ENCODE measurements at regions not wholly inside any gene's neighbourhood (a gene's known extent, or its start where the extent isn't known, plus 50 kb on each side); places are given as distances from the start of the nearest gene placed in this dataset.

DNA sequence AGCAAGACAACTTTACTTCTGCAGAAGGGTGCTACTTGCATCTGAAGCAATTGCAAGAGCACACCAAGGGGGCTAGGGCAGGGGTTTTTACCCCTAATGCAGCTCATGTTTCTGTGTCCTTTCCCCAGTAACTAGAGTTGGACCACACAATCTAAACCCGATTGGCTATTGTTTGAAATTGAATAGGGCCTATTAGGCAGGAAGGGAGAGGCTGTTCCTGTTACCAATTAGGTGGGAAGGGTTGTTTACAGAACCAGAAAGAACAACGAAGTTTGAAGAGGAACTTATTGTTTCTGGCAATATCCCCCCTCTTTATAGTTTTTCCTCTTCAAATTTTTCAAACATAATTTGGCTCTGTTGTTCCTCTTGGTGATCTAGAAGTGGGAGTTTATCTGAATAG, 85.5 kb downstream of the CHCHD4 start:
- TF ChIP-seq, protein P1, sequence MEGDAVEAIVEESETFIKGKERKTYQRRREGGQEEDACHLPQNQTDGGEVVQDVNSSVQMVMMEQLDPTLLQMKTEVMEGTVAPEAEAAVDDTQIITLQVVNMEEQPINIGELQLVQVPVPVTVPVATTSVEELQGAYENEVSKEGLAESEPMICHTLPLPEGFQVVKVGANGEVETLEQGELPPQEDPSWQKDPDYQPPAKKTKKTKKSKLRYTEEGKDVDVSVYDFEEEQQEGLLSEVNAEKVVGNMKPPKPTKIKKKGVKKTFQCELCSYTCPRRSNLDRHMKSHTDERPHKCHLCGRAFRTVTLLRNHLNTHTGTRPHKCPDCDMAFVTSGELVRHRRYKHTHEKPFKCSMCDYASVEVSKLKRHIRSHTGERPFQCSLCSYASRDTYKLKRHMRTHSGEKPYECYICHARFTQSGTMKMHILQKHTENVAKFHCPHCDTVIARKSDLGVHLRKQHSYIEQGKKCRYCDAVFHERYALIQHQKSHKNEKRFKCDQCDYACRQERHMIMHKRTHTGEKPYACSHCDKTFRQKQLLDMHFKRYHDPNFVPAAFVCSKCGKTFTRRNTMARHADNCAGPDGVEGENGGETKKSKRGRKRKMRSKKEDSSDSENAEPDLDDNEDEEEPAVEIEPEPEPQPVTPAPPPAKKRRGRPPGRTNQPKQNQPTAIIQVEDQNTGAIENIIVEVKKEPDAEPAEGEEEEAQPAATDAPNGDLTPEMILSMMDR (IDR thresholded peaks at IDR 0.05), result no peak
- no peak for TF ChIP-seq POLR2A (IDR thresholded peaks at IDR 0.05)

Measured in lower leg skin (tissue), 3 donors.